ENCODE measurements at regions not wholly inside any gene's neighbourhood (a gene's known extent, or its start where the extent isn't known, plus 50 kb on each side); places are given as distances from the start of the nearest gene placed in this dataset.

- Histone ChIP-seq H3K4me3 (ENCODE audit: low read length) (no peak overlapping the region), H3K27me3 (ENCODE audit: control insufficient read depth, insufficient read depth, low read length) (no peaks in the 10 kb centered on the region)
Measured at GRCh38 chr6:97867177-97867576, 584.2 kb upstream of the MMS22L start.

GRCh38 chr6:97870273-97870672, 587.3 kb upstream of the MMS22L start:
- Histone ChIP-seq H3K27me3 (ENCODE audit: control insufficient read depth, insufficient read depth, low read length) (no peaks in the 10 kb centered on the region), H3K4me1 (ENCODE audit: control insufficient read depth, low read depth, low read length) (peaks cover 19% of the 10 kb centered on the region), H3K9ac (ENCODE audit: low read length) (no peak overlapping the region), H3K4me3 (ENCODE audit: low read length) (no peak overlapping the region), H3K36me3 (ENCODE audit: control insufficient read depth, low read depth, low read length) (no peaks in the 10 kb centered on the region), H3K9me3 (ENCODE audit: control insufficient read depth, low read depth, low read length) (no peaks in the 10 kb centered on the region), H3K27ac (ENCODE audit: low read length) (no peak overlapping the region)

More at GRCh38 chr6:97867177-97867576, 584.2 kb upstream of the MMS22L start:
- Histone ChIP-seq H3K36me3 (ENCODE audit: control insufficient read depth, low read depth, low read length) (no peaks in the 10 kb centered on the region), H3K27ac (ENCODE audit: low read length) (no peak overlapping the region), H3K4me1 (ENCODE audit: control insufficient read depth, low read depth, low read length) (peaks cover 20% of the 10 kb centered on the region), H3K9ac (ENCODE audit: low read length) (no peak overlapping the region), H3K9me3 (ENCODE audit: control insufficient read depth, low read depth, low read length) (no peaks in the 10 kb centered on the region)

- no peak overlapping the region for H3K9ac ChIP-seq (ENCODE audit: low read length)
- H3K9me3 ChIP-seq (ENCODE audit: control insufficient read depth, low read depth, low read length) = no peaks in the 10 kb centered on the region
- H3K4me1 ChIP-seq (ENCODE audit: control insufficient read depth, low read depth, low read length) = peaks cover 10% of the 10 kb centered on the region
- no peak overlapping the region for H3K4me3 ChIP-seq (ENCODE audit: low read length)
- H3K27ac ChIP-seq (ENCODE audit: low read length) = no peak overlapping the region
- H3K36me3 ChIP-seq (ENCODE audit: control insufficient read depth, low read depth, low read length) = no peaks in the 10 kb centered on the region
- H3K27me3 ChIP-seq (ENCODE audit: control insufficient read depth, insufficient read depth, low read length) = no peaks in the 10 kb centered on the region
Measured at GRCh38 chr6:97876711-97877110, 593.7 kb upstream of the MMS22L start.

GRCh38 chr6:97882755-97883154, 599.7 kb upstream of the MMS22L start:
- H3K9ac ChIP-seq (ENCODE audit: low read length) = no peak overlapping the region
- H3K27me3 ChIP-seq (ENCODE audit: control insufficient read depth, insufficient read depth, low read length) = no peaks in the 10 kb centered on the region
- no peaks in the 10 kb centered on the region for H3K36me3 ChIP-seq (ENCODE audit: control insufficient read depth, low read depth, low read length)
- H3K4me3 ChIP-seq (ENCODE audit: low read length) = no peak overlapping the region
- H3K4me1 ChIP-seq (ENCODE audit: control insufficient read depth, low read depth, low read length) = peaks cover 14% of the 10 kb centered on the region
- H3K9me3 ChIP-seq (ENCODE audit: control insufficient read depth, low read depth, low read length) = no peaks in the 10 kb centered on the region
- no peak overlapping the region for H3K27ac ChIP-seq (ENCODE audit: low read length)

- H3K36me3 ChIP-seq (ENCODE audit: control insufficient read depth, low read depth, low read length) = no peaks in the 10 kb centered on the region
Measured at GRCh38 chr6:97885325-97885724, 602.3 kb upstream of the MMS22L start.

GRCh38 chr6:97885828-97886227, 602.8 kb upstream of the MMS22L start:
- Histone ChIP-seq H3K27me3 (ENCODE audit: control insufficient read depth, insufficient read depth, low read length) (no peaks in the 10 kb centered on the region), H3K27ac (ENCODE audit: low read length) (no peak overlapping the region), H3K9me3 (ENCODE audit: control insufficient read depth, low read depth, low read length) (no peaks in the 10 kb centered on the region), H3K9ac (ENCODE audit: low read length) (no peak overlapping the region), H3K36me3 (ENCODE audit: control insufficient read depth, low read depth, low read length) (no peaks in the 10 kb centered on the region), H3K4me1 (ENCODE audit: control insufficient read depth, low read depth, low read length) (peaks cover 4% of the 10 kb centered on the region), H3K4me3 (ENCODE audit: low read length) (no peak overlapping the region)

More at GRCh38 chr6:97885325-97885724, 602.3 kb upstream of the MMS22L start:
- Histone ChIP-seq H3K4me1 (ENCODE audit: control insufficient read depth, low read depth, low read length) (peaks cover 4% of the 10 kb centered on the region), H3K9me3 (ENCODE audit: control insufficient read depth, low read depth, low read length) (no peaks in the 10 kb centered on the region), H3K27me3 (ENCODE audit: control insufficient read depth, insufficient read depth, low read length) (no peaks in the 10 kb centered on the region), H3K27ac (ENCODE audit: low read length) (no peak overlapping the region), H3K9ac (ENCODE audit: low read length) (no peak overlapping the region), H3K4me3 (ENCODE audit: low read length) (no peak overlapping the region)

- Histone ChIP-seq H3K36me3 (ENCODE audit: control insufficient read depth, low read depth, low read length) (no peaks in the 10 kb centered on the region), H3K4me1 (ENCODE audit: control insufficient read depth, low read depth, low read length) (no peaks in the 10 kb centered on the region), H3K9me3 (ENCODE audit: control insufficient read depth, low read depth, low read length) (no peaks in the 10 kb centered on the region), H3K4me3 (ENCODE audit: low read length) (no peak overlapping the region), H3K9ac (ENCODE audit: low read length) (no peak overlapping the region), H3K27me3 (ENCODE audit: control insufficient read depth, insufficient read depth, low read length) (no peaks in the 10 kb centered on the region), H3K27ac (ENCODE audit: low read length) (no peak overlapping the region)
Measured at GRCh38 chr6:97901531-97901930, 618.5 kb upstream of the MMS22L start.

- H3K27ac ChIP-seq (ENCODE audit: low read length) = no peak overlapping the region
- no peaks in the 10 kb centered on the region for H3K9me3 ChIP-seq (ENCODE audit: control insufficient read depth, low read depth, low read length)
- H3K27me3 ChIP-seq (ENCODE audit: control insufficient read depth, insufficient read depth, low read length) = no peaks in the 10 kb centered on the region
- no peak overlapping the region for H3K4me3 ChIP-seq (ENCODE audit: low read length)
- no peaks in the 10 kb centered on the region for H3K36me3 ChIP-seq (ENCODE audit: control insufficient read depth, low read depth, low read length)
- no peak overlapping the region for H3K9ac ChIP-seq (ENCODE audit: low read length)
- H3K4me1 ChIP-seq (ENCODE audit: control insufficient read depth, low read depth, low read length) = no peaks in the 10 kb centered on the region
Measured at GRCh38 chr6:97909380-97909779, 626.4 kb upstream of the MMS22L start.

GRCh38 chr6:97913721-97914120, 630.7 kb upstream of the MMS22L start:
- H3K4me3 ChIP-seq (ENCODE audit: low read length) = no peak overlapping the region
- H3K27me3 ChIP-seq (ENCODE audit: control insufficient read depth, insufficient read depth, low read length) = no peaks in the 10 kb centered on the region
- H3K4me1 ChIP-seq (ENCODE audit: control insufficient read depth, low read depth, low read length) = peaks cover 25% of the 10 kb centered on the region
- no peak overlapping the region for H3K9ac ChIP-seq (ENCODE audit: low read length)
- H3K27ac ChIP-seq (ENCODE audit: low read length) = no peak overlapping the region
- H3K9me3 ChIP-seq (ENCODE audit: control insufficient read depth, low read depth, low read length) = no peaks in the 10 kb centered on the region
- H3K36me3 ChIP-seq (ENCODE audit: control insufficient read depth, low read depth, low read length) = no peaks in the 10 kb centered on the region

GRCh38 chr6:97914912-97915311, 631.9 kb upstream of the MMS22L start:
- Histone ChIP-seq H3K36me3 (ENCODE audit: control insufficient read depth, low read depth, low read length) (no peaks in the 10 kb centered on the region), H3K4me1 (ENCODE audit: control insufficient read depth, low read depth, low read length) (peaks cover 31% of the 10 kb centered on the region), H3K27me3 (ENCODE audit: control insufficient read depth, insufficient read depth, low read length) (no peaks in the 10 kb centered on the region), H3K9ac (ENCODE audit: low read length) (no peak overlapping the region), H3K9me3 (ENCODE audit: control insufficient read depth, low read depth, low read length) (no peaks in the 10 kb centered on the region), H3K27ac (ENCODE audit: low read length) (no peak overlapping the region), H3K4me3 (ENCODE audit: low read length) (no peak overlapping the region)

GRCh38 chr6:97915537-97915936, 632.5 kb upstream of the MMS22L start:
- Histone ChIP-seq H3K27ac (ENCODE audit: low read length) (no peak overlapping the region), H3K4me1 (ENCODE audit: control insufficient read depth, low read depth, low read length) (peaks cover 31% of the 10 kb centered on the region), H3K36me3 (ENCODE audit: control insufficient read depth, low read depth, low read length) (no peaks in the 10 kb centered on the region), H3K9ac (ENCODE audit: low read length) (no peak overlapping the region), H3K4me3 (ENCODE audit: low read length) (no peak overlapping the region), H3K9me3 (ENCODE audit: control insufficient read depth, low read depth, low read length) (no peaks in the 10 kb centered on the region), H3K27me3 (ENCODE audit: control insufficient read depth, insufficient read depth, low read length) (no peaks in the 10 kb centered on the region)

- Histone ChIP-seq H3K9ac (ENCODE audit: low read length) (no peak overlapping the region), H3K4me1 (ENCODE audit: control insufficient read depth, low read depth, low read length) (peaks cover 31% of the 10 kb centered on the region), H3K27ac (ENCODE audit: low read length) (no peak overlapping the region), H3K4me3 (ENCODE audit: low read length) (no peak overlapping the region), H3K36me3 (ENCODE audit: control insufficient read depth, low read depth, low read length) (no peaks in the 10 kb centered on the region), H3K27me3 (ENCODE audit: control insufficient read depth, insufficient read depth, low read length) (no peaks in the 10 kb centered on the region), H3K9me3 (ENCODE audit: control insufficient read depth, low read depth, low read length) (no peaks in the 10 kb centered on the region)
Measured at GRCh38 chr6:97917369-97917768, 634.4 kb upstream of the MMS22L start.

Data from iPS-18a (cell line).